ENCODE measurements at regions not wholly inside any gene's neighbourhood (a gene's known extent, or its start where the extent isn't known, plus 50 kb on each side); places are given as distances from the start of the nearest gene placed in this dataset.

GRCh38 chr3:160128056-160128455 is 97.2 kb upstream of the C3orf80 start:
- TF ChIP-seq, protein P1, sequence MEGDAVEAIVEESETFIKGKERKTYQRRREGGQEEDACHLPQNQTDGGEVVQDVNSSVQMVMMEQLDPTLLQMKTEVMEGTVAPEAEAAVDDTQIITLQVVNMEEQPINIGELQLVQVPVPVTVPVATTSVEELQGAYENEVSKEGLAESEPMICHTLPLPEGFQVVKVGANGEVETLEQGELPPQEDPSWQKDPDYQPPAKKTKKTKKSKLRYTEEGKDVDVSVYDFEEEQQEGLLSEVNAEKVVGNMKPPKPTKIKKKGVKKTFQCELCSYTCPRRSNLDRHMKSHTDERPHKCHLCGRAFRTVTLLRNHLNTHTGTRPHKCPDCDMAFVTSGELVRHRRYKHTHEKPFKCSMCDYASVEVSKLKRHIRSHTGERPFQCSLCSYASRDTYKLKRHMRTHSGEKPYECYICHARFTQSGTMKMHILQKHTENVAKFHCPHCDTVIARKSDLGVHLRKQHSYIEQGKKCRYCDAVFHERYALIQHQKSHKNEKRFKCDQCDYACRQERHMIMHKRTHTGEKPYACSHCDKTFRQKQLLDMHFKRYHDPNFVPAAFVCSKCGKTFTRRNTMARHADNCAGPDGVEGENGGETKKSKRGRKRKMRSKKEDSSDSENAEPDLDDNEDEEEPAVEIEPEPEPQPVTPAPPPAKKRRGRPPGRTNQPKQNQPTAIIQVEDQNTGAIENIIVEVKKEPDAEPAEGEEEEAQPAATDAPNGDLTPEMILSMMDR (IDR thresholded peaks at IDR 0.05): no peak
- no peak for DNase-seq
- peaks cover 10% of the 10 kb centered on the region for H3K27me3 Mint-ChIP-seq (ENCODE audit: low read depth, poor library complexity)

DNA sequence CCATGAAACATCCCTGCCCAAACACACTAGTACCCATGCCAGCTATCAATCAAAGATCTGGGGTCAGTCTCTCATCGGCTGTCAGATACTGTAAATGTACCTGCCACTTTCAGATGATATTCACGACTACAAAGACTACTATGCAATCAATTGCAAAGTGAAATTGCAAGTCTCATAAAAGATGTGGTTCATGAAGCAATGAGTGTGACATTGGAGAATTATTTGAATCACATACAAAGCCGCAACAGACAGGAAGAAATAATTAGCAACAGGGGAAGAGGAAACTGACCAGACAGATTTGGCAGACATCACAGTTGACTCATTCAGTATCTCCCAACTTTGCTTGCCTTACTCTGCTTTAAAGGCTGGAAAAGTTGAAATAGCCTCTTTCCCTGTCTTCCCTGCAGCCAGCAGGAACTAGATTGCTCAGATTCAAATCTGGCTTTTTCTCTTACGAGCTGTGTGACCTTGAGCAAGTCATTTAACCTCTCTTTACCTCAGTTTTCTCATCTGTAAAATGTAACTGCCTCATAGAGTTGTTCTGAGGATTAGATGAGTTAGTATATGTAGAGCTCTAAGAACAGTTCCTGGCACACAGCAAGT is 95.7 kb upstream of the C3orf80 start:
- no peaks in the 10 kb centered on the region for H3K9me3 Mint-ChIP-seq
- TF ChIP-seq, protein P1 (IDR thresholded peaks at IDR 0.05): no peak
- H3K27ac Mint-ChIP-seq: no peak overlapping the region
- no peak overlapping the region for H3K4me3 Mint-ChIP-seq
- H3K27me3 Mint-ChIP-seq (ENCODE audit: low read depth, poor library complexity): peaks cover 14% of the 10 kb centered on the region
- H3K36me3 Mint-ChIP-seq (ENCODE audit: low read depth): no peaks in the 10 kb centered on the region
- H3K4me1 Mint-ChIP-seq: peaks cover 14% of the 10 kb centered on the region
- no peak for DNase-seq

More at GRCh38 chr3:160128056-160128455, 97.2 kb upstream of the C3orf80 start:
- Mint-ChIP-seq H3K36me3 (ENCODE audit: low read depth) (no peaks in the 10 kb centered on the region), H3K27ac (no peak overlapping the region), H3K4me3 (no peak overlapping the region), H3K9me3 (no peaks in the 10 kb centered on the region), H3K4me1 (peaks cover 6% of the 10 kb centered on the region)

DNA sequence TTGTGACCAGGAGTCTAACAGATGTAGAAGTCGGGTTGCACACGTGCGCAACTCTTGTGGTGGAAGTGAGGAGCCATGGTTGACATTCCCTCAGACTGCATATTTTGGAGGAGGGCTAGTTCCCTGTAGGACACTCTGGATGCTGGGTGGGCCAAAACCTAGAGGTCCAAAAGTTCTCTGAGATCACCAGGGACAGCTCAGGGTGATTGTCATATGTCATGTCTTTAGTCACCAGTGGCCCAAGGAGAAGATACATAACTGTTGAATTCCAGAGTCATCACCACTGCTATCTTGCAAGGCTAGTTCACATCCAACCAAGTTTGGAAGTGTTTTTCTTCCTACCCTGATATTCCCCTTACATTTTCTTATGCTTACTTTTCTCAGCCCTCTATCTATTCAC is 95.2 kb upstream of the C3orf80 start:
- H3K9me3 Mint-ChIP-seq: no peaks in the 10 kb centered on the region
- TF ChIP-seq, protein P1 (IDR thresholded peaks at IDR 0.05): no peak
- H3K27ac Mint-ChIP-seq: no peak overlapping the region
- H3K36me3 Mint-ChIP-seq (ENCODE audit: low read depth): no peaks in the 10 kb centered on the region
- peaks cover 14% of the 10 kb centered on the region for H3K27me3 Mint-ChIP-seq (ENCODE audit: low read depth, poor library complexity)
- no peak overlapping the region for H3K4me3 Mint-ChIP-seq
- DNase-seq: no peak
- H3K4me1 Mint-ChIP-seq: peaks cover 14% of the 10 kb centered on the region

- TF ChIP-seq, protein P1 (IDR thresholded peaks at IDR 0.05): no peak
- no peak for DNase-seq
- H3K4me1 Mint-ChIP-seq: peaks cover 18% of the 10 kb centered on the region
- no peaks in the 10 kb centered on the region for H3K36me3 Mint-ChIP-seq (ENCODE audit: low read depth)
- H3K27ac Mint-ChIP-seq: peak overlapping the region; percentile 29
- peaks cover 12% of the 10 kb centered on the region for H3K27me3 Mint-ChIP-seq (ENCODE audit: low read depth, poor library complexity)
- no peak overlapping the region for H3K4me3 Mint-ChIP-seq
- no peaks in the 10 kb centered on the region for H3K9me3 Mint-ChIP-seq
Observed at GRCh38 chr3:160130950-160131349, 94.3 kb upstream of the C3orf80 start.

- Mint-ChIP-seq H3K36me3 (ENCODE audit: low read depth) (no peaks in the 10 kb centered on the region), H3K4me1 (peaks cover 22% of the 10 kb centered on the region), H3K9me3 (no peaks in the 10 kb centered on the region), H3K27me3 (ENCODE audit: low read depth, poor library complexity) (peaks cover 13% of the 10 kb centered on the region), H3K4me3 (no peak overlapping the region), H3K27ac (no peak overlapping the region)
- DNase-seq: no peak
- TF ChIP-seq, protein P1 (IDR thresholded peaks at IDR 0.05): no peak
Observed at GRCh38 chr3:160132226-160132625, 93.0 kb upstream of the C3orf80 start.

- Mint-ChIP-seq H3K27ac (no peak overlapping the region), H3K4me1 (peaks cover 22% of the 10 kb centered on the region), H3K4me3 (no peak overlapping the region), H3K9me3 (no peaks in the 10 kb centered on the region), H3K36me3 (ENCODE audit: low read depth) (no peaks in the 10 kb centered on the region), H3K27me3 (ENCODE audit: low read depth, poor library complexity) (peaks cover 15% of the 10 kb centered on the region)
- TF ChIP-seq, protein P1 (IDR thresholded peaks at IDR 0.05): no peak
- DNase-seq: no peak
Observed at GRCh38 chr3:160133757-160134156, 91.5 kb upstream of the C3orf80 start.

Data from nephron progenitor cell (in vitro differentiated cells).